EH (cell line): ENCODE measurements at regions not wholly inside any gene's neighbourhood (a gene's known extent, or its start where the extent isn't known, plus 50 kb on each side); places are given as distances from the start of the nearest gene placed in this dataset.
A peak's percentile ranks its signal among the peaks of the same experiment; 100 is the strongest.

Experiments used
- DNase-seq: peaks from one replicate; pipeline ENCODE4 v3.0.0-alpha.2; 2015; ENCODE audit warnings: low read depth

- no peak for DNase-seq
These were observed 103.5 kb upstream of the TNRC6C start for GRCh38 chr17:77854759-77855745.

- no peak for DNase-seq
These were observed 101.8 kb upstream of the TNRC6C start for GRCh38 chr17:77856551-77857305.

GRCh38 chr17:77857306-77857555 is 101.3 kb upstream of the TNRC6C start:
- DNase-seq = no peak

- no peak for DNase-seq
These were observed 100.9 kb upstream of the TNRC6C start for GRCh38 chr17:77857613-77858012.

GRCh38 chr17:77858291-77859034 is 100.0 kb upstream of the TNRC6C start:
- DNase-seq = no peak

GRCh38 chr17:77859035-77859810 is 99.3 kb upstream of the TNRC6C start:
- no peak for DNase-seq

GRCh38 chr17:77861133-77861695 is 97.3 kb upstream of the TNRC6C start:
- DNase-seq = no peak

GRCh38 chr17:77861981-77862645 is 96.4 kb upstream of the TNRC6C start:
- no peak for DNase-seq

GRCh38 chr17:77862890-77863813 is 95.4 kb upstream of the TNRC6C start:
- DNase-seq = no peak

- peak; percentile 28 for DNase-seq
These were observed 94.7 kb upstream of the TNRC6C start for GRCh38 chr17:77863814-77864161.

GRCh38 chr17:77864234-77865111 is 94.0 kb upstream of the TNRC6C start:
- no peak for DNase-seq

GRCh38 chr17:77865112-77865611 is 93.3 kb upstream of the TNRC6C start:
- DNase-seq = no peak

- DNase-seq = no peak
These were observed 92.8 kb upstream of the TNRC6C start for GRCh38 chr17:77865716-77866115.

GRCh38 chr17:77867308-77867781 is 91.2 kb upstream of the TNRC6C start:
- no peak for DNase-seq

- DNase-seq = no peak
These were observed 90.4 kb upstream of the TNRC6C start for GRCh38 chr17:77867976-77868713.

- no peak for DNase-seq
These were observed 89.4 kb upstream of the TNRC6C start for GRCh38 chr17:77869041-77869599.

- DNase-seq = no peak
These were observed 88.8 kb upstream of the TNRC6C start for GRCh38 chr17:77869665-77870132.
